ENCODE measurements at regions not wholly inside any gene's neighbourhood (a gene's known extent, or its start where the extent isn't known, plus 50 kb on each side); places are given as distances from the start of the nearest gene placed in this dataset.

DNA sequence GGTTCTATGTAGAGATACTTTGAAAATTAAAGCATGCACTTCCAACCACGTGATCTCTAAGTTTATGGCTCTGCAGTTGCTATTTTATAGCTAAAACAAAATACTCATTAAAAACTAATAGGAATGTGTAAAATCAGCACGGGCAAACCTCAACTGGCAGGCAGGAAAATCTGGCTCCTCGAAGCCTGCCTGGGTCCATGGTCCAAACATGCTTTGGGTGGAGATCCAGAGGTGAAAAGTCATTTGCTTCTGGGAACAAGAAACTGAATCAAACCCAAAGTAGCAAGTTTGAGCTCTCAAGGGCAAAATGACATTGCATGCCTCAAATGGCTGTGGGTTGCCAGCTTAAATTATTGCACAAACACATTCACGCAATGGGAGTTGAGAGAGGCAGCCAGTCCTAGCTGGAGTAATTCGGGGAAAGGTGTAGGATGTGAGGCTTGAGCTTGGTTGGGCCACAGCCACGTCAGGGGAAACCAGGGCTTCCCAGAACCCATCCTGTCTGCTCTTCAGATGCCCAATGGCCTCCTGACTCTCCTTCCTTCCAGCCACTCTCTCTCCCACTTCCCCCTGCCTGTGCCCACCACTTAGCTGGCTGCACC is 75.2 kb upstream of the LCLAT1 start:
- Mint-ChIP-seq H3K27me3 (no peaks in the 10 kb centered on the region), H3K9me3 (no peaks in the 10 kb centered on the region), H3K36me3 (ENCODE audit: low read depth) (no peaks in the 10 kb centered on the region), H3K4me1 (ENCODE audit: low read depth) (peaks cover 53% of the 10 kb centered on the region), H3K27ac (peak overlapping the region; percentile 76), H3K4me3 (no peak overlapping the region)

DNA sequence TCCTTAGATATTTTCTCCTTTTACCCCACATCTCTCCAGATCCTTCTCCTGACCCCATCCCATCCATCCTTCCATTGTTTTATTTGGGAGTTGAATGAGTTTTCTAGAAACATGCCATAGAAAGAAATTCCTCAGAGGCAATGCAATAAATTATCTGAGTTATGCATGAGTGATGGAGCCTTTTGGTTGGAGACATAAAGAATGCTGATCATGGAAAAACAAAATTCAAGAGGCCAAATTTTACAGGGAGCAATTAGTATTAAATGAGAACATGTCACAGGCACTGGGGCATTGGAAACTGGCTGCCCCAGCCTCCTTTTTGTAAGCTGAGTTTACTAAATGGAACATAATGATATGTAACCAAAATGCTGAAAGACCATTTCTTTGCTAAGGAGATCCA is 74.2 kb upstream of the LCLAT1 start:
- H3K4me3 Mint-ChIP-seq, result no peak overlapping the region
- no peaks in the 10 kb centered on the region for H3K27me3 Mint-ChIP-seq
- no peak overlapping the region for H3K27ac Mint-ChIP-seq
- peaks cover 47% of the 10 kb centered on the region for H3K4me1 Mint-ChIP-seq (ENCODE audit: low read depth)
- no peaks in the 10 kb centered on the region for H3K36me3 Mint-ChIP-seq (ENCODE audit: low read depth)
- no peaks in the 10 kb centered on the region for H3K9me3 Mint-ChIP-seq

DNA sequence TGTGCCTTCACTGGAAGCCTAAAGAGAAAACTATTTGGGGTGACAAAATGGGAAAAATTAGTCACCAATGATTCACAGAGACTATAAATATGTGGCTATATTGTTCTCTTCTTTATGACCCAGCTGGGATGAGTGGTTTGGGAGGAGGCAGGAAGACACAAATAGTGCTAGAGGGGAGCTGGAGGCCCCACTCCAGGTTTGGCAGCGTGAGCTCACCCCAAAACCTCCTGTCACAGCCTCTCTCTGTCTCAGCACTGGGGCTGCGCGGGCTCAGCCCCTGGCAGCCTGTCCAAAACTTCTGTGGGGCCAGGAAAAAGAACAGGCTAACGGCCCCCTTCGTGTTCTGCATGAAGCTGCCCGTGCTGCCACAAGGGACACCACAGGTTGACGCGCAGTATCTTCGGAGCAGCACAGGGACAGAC is 73.2 kb upstream of the LCLAT1 start:
- Mint-ChIP-seq H3K9me3 (no peaks in the 10 kb centered on the region), H3K27ac (peak overlapping the region; percentile 53), H3K27me3 (no peaks in the 10 kb centered on the region), H3K36me3 (ENCODE audit: low read depth) (no peaks in the 10 kb centered on the region), H3K4me3 (no peak overlapping the region), H3K4me1 (ENCODE audit: low read depth) (peaks cover 47% of the 10 kb centered on the region)

DNA sequence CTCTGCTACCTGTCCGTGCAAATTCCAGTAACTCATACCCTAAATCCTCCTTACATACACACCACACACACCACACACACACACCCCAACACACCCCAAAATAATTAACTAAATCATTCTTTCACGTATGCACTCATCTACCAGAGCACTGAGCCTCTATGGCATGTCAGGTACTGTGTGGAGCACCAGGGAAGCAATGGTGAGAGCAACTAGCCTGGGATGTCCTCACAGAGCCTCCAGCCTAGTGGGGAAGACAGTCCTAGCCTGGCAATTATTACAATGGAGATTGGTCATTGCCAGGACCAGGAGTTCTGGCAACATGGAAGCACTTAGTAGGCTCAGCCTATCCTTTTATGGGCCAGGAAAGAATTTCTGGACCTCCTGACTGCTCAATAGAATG is 72.7 kb upstream of the LCLAT1 start:
- no peaks in the 10 kb centered on the region for H3K9me3 Mint-ChIP-seq
- H3K27ac Mint-ChIP-seq, result no peak overlapping the region
- H3K27me3 Mint-ChIP-seq, result no peaks in the 10 kb centered on the region

DNA sequence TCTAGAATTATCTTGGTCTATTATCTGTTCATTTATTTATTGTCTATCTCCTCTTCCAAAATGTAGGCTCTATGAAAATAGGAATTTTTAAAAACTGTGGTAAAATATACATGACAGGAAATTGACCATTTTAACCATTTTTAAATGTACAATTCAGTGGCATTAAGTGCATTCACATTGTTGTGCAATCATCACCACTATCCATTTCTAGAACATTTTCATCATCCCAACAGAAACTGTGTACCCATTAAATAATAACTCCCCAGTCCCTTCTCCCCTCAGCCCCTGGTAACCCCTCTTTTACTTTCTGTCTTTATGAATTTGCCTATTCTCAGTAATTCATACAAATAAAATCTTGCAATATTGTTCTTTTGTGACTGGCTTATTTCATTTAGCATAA is 71.1 kb upstream of the LCLAT1 start:
- Mint-ChIP-seq H3K9me3 (no peaks in the 10 kb centered on the region), H3K4me3 (no peak overlapping the region), H3K27ac (no peak overlapping the region), H3K27me3 (no peaks in the 10 kb centered on the region), H3K4me1 (ENCODE audit: low read depth) (peaks cover 43% of the 10 kb centered on the region), H3K36me3 (ENCODE audit: low read depth) (no peaks in the 10 kb centered on the region)

More for the DNA sequence above, 72.7 kb upstream of the LCLAT1 start:
- H3K4me3 Mint-ChIP-seq, result no peak overlapping the region
- no peaks in the 10 kb centered on the region for H3K36me3 Mint-ChIP-seq (ENCODE audit: low read depth)
- H3K4me1 Mint-ChIP-seq (ENCODE audit: low read depth), result peaks cover 47% of the 10 kb centered on the region

DNA sequence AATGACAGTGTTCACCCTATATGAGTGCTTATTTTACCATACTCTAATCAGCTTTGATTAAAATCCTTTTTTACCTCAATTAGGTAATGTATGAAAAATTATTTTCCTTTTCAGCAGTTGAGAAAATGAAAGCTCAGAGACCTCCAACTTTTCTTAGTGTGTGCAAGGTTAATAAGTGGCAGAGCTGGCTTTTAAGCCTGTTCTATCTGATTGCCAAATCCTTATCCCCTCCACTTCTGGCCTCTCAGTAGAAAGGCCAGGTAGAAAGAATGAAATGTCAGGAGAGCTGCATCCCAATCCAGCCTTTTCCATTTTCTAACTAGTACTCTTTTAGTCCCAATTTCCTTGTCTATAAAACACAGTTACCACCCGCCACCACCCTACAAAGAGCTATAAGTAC is 67.6 kb upstream of the LCLAT1 start:
- Mint-ChIP-seq H3K9me3 (no peaks in the 10 kb centered on the region), H3K4me3 (no peak overlapping the region), H3K4me1 (ENCODE audit: low read depth) (peaks cover 12% of the 10 kb centered on the region), H3K27me3 (peaks cover 3% of the 10 kb centered on the region), H3K27ac (no peak overlapping the region), H3K36me3 (ENCODE audit: low read depth) (no peaks in the 10 kb centered on the region)

DNA sequence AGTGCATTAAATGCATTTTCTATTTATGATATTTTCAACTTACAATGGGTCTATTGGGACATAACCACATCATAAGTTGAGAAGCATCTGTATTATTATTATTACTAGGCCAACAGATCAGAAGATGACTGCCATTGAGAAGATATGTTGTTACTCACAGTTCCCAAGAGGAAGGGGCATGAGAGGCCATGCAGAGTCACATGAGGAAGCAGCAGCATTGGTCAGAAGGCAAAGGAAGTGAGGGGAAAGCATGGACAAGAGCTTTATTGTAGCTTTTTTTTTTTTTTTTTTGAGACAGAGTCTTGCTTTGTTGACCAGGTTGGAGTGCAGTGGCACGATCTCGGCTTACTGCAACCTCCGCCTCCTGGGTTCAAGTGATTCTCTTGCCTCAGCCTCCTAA is 66.2 kb upstream of the LCLAT1 start:
- Mint-ChIP-seq H3K27me3 (peaks cover 4% of the 10 kb centered on the region), H3K4me3 (no peak overlapping the region), H3K9me3 (no peaks in the 10 kb centered on the region), H3K36me3 (ENCODE audit: low read depth) (no peaks in the 10 kb centered on the region), H3K4me1 (ENCODE audit: low read depth) (peaks cover 4% of the 10 kb centered on the region), H3K27ac (no peak overlapping the region)

DNA sequence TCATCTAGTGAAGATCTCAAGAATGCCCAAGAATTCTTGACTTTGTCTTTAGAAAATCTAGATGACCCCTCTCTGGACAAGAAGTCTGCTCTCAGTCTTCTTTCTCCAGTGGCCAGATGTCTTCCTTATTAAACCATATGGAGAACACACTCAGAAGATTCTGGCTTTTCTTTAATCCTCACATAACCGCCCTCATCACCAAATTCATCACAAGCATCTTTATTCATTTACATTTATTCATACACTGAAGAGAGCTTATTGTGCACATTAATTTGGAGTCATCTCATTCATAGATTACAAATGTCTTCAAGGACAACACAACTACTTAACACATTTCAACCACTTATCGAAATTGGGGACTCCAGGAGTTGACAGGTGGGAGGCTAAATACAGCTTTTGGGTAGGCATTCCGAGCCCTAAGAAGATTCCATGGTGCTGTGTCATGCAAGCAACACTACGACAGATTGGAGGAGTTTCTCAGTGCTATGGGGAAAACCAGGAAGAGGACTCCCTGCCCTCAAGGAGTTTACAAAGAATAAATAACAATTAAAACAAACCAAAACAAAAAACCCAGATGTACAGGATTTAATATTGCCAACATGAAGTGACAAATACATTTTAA is 64.8 kb upstream of the LCLAT1 start:
- Mint-ChIP-seq H3K4me1 (ENCODE audit: low read depth) (peaks cover 4% of the 10 kb centered on the region), H3K36me3 (ENCODE audit: low read depth) (no peaks in the 10 kb centered on the region), H3K9me3 (no peaks in the 10 kb centered on the region), H3K4me3 (no peak overlapping the region), H3K27ac (no peak overlapping the region), H3K27me3 (peaks cover 4% of the 10 kb centered on the region)

DNA sequence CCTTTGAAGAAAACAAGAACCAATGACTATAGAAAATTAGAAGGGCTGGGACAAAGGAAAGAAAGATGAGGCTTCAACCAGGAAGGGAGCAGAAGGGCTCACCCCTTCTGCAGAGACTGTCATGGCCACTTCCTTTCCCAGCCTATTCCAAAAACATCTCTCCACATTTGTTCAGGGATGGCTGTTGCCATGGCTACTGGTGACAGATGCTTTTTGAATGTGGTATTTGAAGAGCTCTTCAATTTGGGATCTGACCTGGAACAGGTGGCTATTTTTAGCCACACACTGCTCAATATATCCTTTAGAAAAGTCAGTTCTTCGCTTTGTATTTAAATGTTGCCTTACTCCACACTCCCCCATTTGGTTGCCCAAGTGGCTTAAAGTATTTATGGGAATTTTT is 64.1 kb upstream of the LCLAT1 start:
- Mint-ChIP-seq H3K36me3 (ENCODE audit: low read depth) (no peaks in the 10 kb centered on the region), H3K27ac (no peak overlapping the region), H3K4me1 (ENCODE audit: low read depth) (peaks cover 4% of the 10 kb centered on the region)

DNA sequence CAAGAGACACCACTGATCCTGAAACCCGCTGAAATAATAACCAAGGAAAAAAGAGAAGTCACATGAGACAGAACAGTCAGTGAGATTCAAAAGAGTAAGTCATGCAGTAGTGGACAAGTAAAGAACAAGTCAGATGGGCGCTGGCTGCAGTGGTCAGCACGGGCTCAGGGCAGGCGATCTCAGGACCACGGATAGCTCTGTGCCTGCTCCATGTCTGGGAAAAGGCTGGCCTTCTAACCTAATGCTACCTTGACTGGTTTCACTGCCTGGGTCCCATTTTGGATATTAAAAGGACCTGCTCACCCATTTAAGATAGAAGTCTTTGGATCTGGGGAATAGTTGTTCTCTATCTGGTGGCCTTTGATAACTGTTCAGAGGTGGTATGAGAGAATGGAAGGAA is 61.7 kb upstream of the LCLAT1 start:
- Mint-ChIP-seq H3K27me3 (peaks cover 4% of the 10 kb centered on the region), H3K36me3 (ENCODE audit: low read depth) (no peaks in the 10 kb centered on the region), H3K27ac (no peak overlapping the region), H3K4me3 (no peak overlapping the region), H3K4me1 (ENCODE audit: low read depth) (peaks cover 14% of the 10 kb centered on the region), H3K9me3 (no peaks in the 10 kb centered on the region)

More for the DNA sequence above, 64.1 kb upstream of the LCLAT1 start:
- Mint-ChIP-seq H3K27me3 (peaks cover 4% of the 10 kb centered on the region), H3K9me3 (no peaks in the 10 kb centered on the region), H3K4me3 (no peak overlapping the region)

DNA sequence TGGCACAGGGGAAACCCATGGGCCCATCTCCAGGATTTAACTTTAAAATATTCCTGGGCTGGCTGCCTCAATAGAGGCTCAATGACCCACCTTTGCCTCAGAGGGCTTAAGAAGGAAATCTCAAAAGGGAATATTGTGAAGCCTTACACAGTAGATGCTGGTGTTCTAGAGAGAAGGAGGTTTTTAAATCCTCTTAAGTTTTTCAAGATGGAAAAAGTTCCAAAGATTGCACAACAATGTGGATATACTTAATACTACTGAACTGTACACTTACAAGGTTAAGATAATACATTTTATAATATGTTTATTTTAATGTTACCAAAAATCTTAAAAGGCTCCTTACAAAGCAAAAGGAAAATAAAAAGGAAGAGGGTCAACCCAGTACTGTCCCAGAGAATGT is 54.9 kb upstream of the LCLAT1 start:
- no peaks in the 10 kb centered on the region for H3K9me3 Mint-ChIP-seq
- no peaks in the 10 kb centered on the region for H3K36me3 Mint-ChIP-seq (ENCODE audit: low read depth)
- no peaks in the 10 kb centered on the region for H3K27me3 Mint-ChIP-seq

DNA sequence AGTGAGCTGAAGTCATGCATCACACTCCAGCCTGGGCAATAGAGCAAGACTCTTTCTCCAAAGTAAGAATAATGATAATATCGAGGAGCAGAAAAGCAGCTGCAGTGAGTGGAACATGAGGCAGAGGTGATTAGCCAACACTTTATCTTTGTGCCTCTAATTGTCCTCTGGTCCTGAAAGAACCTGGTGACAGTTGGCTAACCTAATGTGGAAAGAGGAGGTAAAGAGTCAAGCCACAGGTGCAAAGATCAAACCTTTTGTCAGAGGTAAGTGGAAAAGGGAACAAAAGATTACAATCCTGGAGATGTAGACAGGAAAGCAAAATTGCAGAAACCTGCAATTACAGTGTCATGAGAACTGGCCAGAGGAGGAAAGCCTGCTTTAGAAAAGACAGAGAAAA is 53.5 kb upstream of the LCLAT1 start:
- Mint-ChIP-seq H3K36me3 (ENCODE audit: low read depth) (no peaks in the 10 kb centered on the region), H3K27ac (no peak overlapping the region), H3K9me3 (no peaks in the 10 kb centered on the region), H3K27me3 (no peaks in the 10 kb centered on the region), H3K4me1 (ENCODE audit: low read depth) (peaks cover 11% of the 10 kb centered on the region), H3K4me3 (no peak overlapping the region)

More for the DNA sequence above, 54.9 kb upstream of the LCLAT1 start:
- H3K27ac Mint-ChIP-seq, result no peak overlapping the region
- peaks cover 11% of the 10 kb centered on the region for H3K4me1 Mint-ChIP-seq (ENCODE audit: low read depth)
- H3K4me3 Mint-ChIP-seq, result no peak overlapping the region

DNA sequence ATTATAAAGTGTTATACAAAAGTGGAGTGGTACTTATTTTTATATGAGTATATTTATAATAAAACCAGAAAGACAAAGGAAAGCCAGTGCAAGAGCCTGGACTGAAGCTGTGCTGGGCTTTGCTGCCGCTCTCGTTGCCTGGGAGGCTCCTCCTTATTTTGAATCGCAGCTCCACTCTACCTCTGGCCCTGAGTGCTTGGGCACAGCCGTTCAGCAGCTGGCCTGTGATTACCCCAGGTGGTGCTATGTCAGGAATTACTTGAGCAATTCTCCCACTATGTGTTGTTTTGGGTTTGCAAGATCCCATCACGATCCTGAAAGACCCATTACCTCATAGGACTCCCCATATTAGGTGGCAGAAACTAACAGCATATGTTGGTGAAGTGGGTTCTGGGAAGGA is 53.0 kb upstream of the LCLAT1 start:
- Mint-ChIP-seq H3K9me3 (no peaks in the 10 kb centered on the region), H3K36me3 (ENCODE audit: low read depth) (no peaks in the 10 kb centered on the region), H3K4me3 (no peak overlapping the region), H3K27ac (no peak overlapping the region), H3K4me1 (ENCODE audit: low read depth) (peaks cover 11% of the 10 kb centered on the region), H3K27me3 (no peaks in the 10 kb centered on the region)

DNA sequence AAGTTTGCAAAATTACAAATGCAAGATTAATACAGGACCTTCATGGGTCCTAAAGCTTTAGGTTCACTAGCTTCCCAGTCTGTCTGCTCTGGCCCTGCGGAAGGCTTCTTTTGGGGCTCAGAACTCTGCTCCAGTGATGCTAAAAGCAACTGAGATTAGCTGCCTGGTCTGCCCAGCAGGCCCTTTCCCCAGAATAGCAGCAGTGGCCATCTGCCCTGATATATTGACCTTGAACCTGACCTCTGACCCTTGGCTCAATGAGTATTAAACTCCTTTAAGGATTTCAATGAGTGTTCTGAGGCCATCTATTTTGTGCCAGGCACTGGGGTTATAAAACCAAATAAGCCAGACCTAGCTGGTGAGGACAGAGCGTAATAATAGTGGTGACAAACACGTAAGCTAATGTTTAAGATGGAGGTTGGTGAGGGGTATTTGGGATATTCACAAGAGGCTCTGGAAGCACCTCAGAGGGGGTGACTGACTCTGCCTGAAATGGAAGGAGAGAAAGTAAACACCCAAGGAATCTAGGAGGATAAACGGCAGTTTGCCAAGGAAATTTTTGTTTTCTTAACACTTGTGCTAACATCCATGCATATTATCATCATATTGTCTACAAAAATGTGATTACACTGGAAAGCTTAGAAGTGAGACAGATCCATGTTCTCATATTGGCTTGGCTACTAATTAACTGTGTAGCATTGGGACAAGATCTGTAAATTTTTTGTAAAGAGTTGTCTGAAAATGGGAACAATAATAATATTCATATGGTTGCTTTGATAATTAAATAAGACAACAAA is 50.4 kb upstream of the LCLAT1 start:
- Mint-ChIP-seq H3K4me3 (no peak overlapping the region), H3K4me1 (ENCODE audit: low read depth) (no peaks in the 10 kb centered on the region), H3K27ac (no peak overlapping the region), H3K27me3 (no peaks in the 10 kb centered on the region), H3K36me3 (ENCODE audit: low read depth) (no peaks in the 10 kb centered on the region), H3K9me3 (no peaks in the 10 kb centered on the region)
